Kidney epithelial cell (primary cell): ENCODE measurements at regions not wholly inside any gene's neighbourhood (a gene's known extent, or its start where the extent isn't known, plus 50 kb on each side); places are given as distances from the start of the nearest gene placed in this dataset.

Experiments used
- DNase-seq: peaks from one replicate; pipeline ENCODE4 v3.0.0-alpha.2; 2010; ENCODE audit warnings: low read depth
- H3K27me3 ChIP-seq: 2 replicates; pipeline ENCODE4 v1.6.0; 2011; ENCODE audit warnings: low read length; ENCODE audit not compliant: control insufficient read depth, insufficient read depth
- H3K36me3 ChIP-seq: 2 replicates; pipeline ENCODE4 v1.5.1; 2011; ENCODE audit warnings: low read length; ENCODE audit not compliant: control insufficient read depth, insufficient read depth
- H3K4me3 ChIP-seq: 2 replicates; pipeline ENCODE4 v1.5.1; 2011; ENCODE audit warnings: low read depth, mild to moderate bottlenecking, control low read depth, low read length
- TF ChIP-seq, protein P1 (sequence below): IDR thresholded peaks from 2 replicates; pipeline ENCODE4 v1.5.1; 2011; ENCODE audit warnings: mild to moderate bottlenecking, moderate library complexity, low read length, control low read depth, inconsistent platforms; ENCODE audit not compliant: insufficient read depth, poor library complexity, severe bottlenecking

GRCh38 chr4:181350615-181351415 is 892.4 kb upstream of the TENM3 start:
- TF ChIP-seq, protein P1, sequence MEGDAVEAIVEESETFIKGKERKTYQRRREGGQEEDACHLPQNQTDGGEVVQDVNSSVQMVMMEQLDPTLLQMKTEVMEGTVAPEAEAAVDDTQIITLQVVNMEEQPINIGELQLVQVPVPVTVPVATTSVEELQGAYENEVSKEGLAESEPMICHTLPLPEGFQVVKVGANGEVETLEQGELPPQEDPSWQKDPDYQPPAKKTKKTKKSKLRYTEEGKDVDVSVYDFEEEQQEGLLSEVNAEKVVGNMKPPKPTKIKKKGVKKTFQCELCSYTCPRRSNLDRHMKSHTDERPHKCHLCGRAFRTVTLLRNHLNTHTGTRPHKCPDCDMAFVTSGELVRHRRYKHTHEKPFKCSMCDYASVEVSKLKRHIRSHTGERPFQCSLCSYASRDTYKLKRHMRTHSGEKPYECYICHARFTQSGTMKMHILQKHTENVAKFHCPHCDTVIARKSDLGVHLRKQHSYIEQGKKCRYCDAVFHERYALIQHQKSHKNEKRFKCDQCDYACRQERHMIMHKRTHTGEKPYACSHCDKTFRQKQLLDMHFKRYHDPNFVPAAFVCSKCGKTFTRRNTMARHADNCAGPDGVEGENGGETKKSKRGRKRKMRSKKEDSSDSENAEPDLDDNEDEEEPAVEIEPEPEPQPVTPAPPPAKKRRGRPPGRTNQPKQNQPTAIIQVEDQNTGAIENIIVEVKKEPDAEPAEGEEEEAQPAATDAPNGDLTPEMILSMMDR: no peak
- no peak for DNase-seq
- H3K36me3 ChIP-seq: no peaks in the 10 kb centered on the region
- no peaks in the 10 kb centered on the region for H3K27me3 ChIP-seq
- H3K4me3 ChIP-seq: no peak overlapping the region

- TF ChIP-seq, protein P1: no peak
- Histone ChIP-seq H3K36me3 (no peaks in the 10 kb centered on the region), H3K27me3 (no peaks in the 10 kb centered on the region), H3K4me3 (no peak overlapping the region)
- DNase-seq: no peak
Observed at GRCh38 chr4:181364504-181364903, 878.7 kb upstream of the TENM3 start.

DNA sequence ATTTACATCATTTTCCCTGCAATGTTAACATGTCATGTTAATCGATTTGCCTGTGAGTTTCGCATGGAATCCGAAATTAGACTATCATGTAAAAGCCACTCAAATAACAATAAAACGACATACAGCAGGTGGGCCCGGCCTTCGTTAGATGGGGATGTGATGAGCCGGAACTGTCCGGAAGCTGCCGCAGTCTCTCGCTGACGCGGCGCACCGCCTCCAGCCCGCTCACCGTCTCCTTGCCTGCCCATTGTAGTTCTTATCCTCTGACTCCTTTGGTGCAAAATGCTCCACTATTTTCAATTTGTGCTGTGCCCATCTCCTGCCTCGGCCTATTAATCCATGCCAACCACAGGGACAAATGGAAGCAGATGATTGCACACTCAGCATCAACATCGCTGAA is 877.5 kb upstream of the TENM3 start:
- Histone ChIP-seq H3K27me3 (no peaks in the 10 kb centered on the region), H3K36me3 (no peaks in the 10 kb centered on the region), H3K4me3 (no peak overlapping the region)
- TF ChIP-seq, protein P1: no peak
- DNase-seq: no peak

DNA sequence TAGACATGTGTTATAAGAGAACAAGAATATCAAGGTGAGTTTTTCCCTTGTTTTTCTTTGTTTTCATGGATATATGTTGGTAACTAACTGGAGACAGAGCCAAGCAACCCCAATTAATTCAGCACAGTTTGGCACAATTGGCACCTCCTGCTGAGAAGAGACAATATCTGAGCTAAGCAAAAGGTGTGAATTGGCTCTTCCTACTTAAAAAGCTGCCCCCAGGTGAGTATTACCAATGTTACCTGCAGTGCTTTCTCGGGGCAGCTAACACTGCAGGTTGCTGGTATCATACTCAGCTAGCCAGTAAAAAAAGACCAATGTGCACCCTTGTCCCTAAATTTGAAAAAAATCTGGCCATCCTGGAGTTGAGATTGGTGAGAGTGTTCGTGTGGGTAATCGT is 871.2 kb upstream of the TENM3 start:
- no peaks in the 10 kb centered on the region for H3K36me3 ChIP-seq
- H3K4me3 ChIP-seq: no peak overlapping the region
- H3K27me3 ChIP-seq: no peaks in the 10 kb centered on the region
- TF ChIP-seq, protein P1: no peak
- no peak for DNase-seq

DNA sequence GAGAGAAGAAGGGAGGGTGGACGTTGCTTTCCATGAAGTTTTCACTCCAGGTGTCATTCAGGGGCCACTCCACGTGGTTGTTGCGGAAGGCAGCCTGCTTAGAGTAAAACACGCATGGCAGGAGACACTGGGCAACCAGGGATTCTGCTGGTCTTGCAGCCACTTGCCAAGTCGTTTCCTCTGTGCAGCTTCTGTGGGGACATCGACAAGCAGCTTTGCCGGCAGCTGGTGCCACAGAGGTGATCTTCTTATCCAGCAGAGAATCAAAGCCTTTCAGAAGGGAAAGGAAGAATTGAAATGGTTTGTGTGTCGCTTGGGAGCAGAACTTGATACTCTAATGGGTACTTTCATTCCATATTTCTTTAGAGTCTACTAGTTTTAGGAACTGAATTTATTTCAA is 867.1 kb upstream of the TENM3 start:
- no peak for DNase-seq
- no peak overlapping the region for H3K4me3 ChIP-seq
- no peaks in the 10 kb centered on the region for H3K36me3 ChIP-seq
- no peaks in the 10 kb centered on the region for H3K27me3 ChIP-seq
- TF ChIP-seq, protein P1: no peak

GRCh38 chr4:181388061-181388460 is 855.1 kb upstream of the TENM3 start:
- Histone ChIP-seq H3K4me3 (no peak overlapping the region), H3K27me3 (no peaks in the 10 kb centered on the region), H3K36me3 (no peaks in the 10 kb centered on the region)
- no peak for DNase-seq
- TF ChIP-seq, protein P1: no peak
